ENCODE measurements at regions not wholly inside any gene's neighbourhood (a gene's known extent, or its start where the extent isn't known, plus 50 kb on each side); places are given as distances from the start of the nearest gene placed in this dataset.

GRCh38 chr5:114120166-114120565, 241.7 kb upstream of the KCNN2 start:
- no peak for ATAC-seq
- Histone ChIP-seq H3K27ac (ENCODE audit: low read length) (no peak overlapping the region), H3K9me3 (ENCODE audit: control insufficient read depth, insufficient read depth, low read depth, low read length) (no peaks in the 10 kb centered on the region), H3K27me3 (ENCODE audit: control insufficient read depth, insufficient read depth, low read length) (no peaks in the 10 kb centered on the region), H3K36me3 (ENCODE audit: control insufficient read depth, insufficient read depth, low read length) (no peaks in the 10 kb centered on the region), H3K4me3 (ENCODE audit: low read depth in 2 of 2, low read length in 2 of 2) (no peak overlapping the region), H3K4me1 (ENCODE audit: control insufficient read depth, insufficient read depth, low read length) (no peaks in the 10 kb centered on the region; the same call in 1 of the 2 replicates)
- intact Hi-C loops (cut with micrococcal nuclease; ENCODE audit: unreplicated experiment) = no loop called here
- POLR2A ChIA-PET = no interaction called here
- no peak for DNase-seq (ENCODE audit: low read depth, low spot score)
- in situ Hi-C loops (cut with HindIII; ENCODE audit: low pct_unique_long_range_greater_than_20kb, low sequenced_read_pairs) = no loop called here
- no TSS peak for BruUV-seq (replicated peaks)
- TF ChIP-seq SIN3A (IDR thresholded peaks at IDR 0.05; ENCODE audit: borderline replicate concordance, insufficient read depth, low read depth, low read length) (no peak), CTCF (IDR thresholded peaks at IDR 0.05) (no peak), POLR2AphosphoS5 (IDR thresholded peaks at IDR 0.05; ENCODE audit: low read depth, low read length) (no peak), TCF7L2 (IDR thresholded peaks at IDR 0.05; ENCODE audit: low read depth, low read length) (no peak)
- TF ChIP-seq, protein P1, sequence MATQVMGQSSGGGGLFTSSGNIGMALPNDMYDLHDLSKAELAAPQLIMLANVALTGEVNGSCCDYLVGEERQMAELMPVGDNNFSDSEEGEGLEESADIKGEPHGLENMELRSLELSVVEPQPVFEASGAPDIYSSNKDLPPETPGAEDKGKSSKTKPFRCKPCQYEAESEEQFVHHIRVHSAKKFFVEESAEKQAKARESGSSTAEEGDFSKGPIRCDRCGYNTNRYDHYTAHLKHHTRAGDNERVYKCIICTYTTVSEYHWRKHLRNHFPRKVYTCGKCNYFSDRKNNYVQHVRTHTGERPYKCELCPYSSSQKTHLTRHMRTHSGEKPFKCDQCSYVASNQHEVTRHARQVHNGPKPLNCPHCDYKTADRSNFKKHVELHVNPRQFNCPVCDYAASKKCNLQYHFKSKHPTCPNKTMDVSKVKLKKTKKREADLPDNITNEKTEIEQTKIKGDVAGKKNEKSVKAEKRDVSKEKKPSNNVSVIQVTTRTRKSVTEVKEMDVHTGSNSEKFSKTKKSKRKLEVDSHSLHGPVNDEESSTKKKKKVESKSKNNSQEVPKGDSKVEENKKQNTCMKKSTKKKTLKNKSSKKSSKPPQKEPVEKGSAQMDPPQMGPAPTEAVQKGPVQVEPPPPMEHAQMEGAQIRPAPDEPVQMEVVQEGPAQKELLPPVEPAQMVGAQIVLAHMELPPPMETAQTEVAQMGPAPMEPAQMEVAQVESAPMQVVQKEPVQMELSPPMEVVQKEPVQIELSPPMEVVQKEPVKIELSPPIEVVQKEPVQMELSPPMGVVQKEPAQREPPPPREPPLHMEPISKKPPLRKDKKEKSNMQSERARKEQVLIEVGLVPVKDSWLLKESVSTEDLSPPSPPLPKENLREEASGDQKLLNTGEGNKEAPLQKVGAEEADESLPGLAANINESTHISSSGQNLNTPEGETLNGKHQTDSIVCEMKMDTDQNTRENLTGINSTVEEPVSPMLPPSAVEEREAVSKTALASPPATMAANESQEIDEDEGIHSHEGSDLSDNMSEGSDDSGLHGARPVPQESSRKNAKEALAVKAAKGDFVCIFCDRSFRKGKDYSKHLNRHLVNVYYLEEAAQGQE (IDR thresholded peaks at IDR 0.05; ENCODE audit: insufficient read depth in 1 of 2, low read depth in 2 of 2, low read length in 1 of 2) = no peak
- CTCF ChIA-PET = no interaction called here

DNA sequence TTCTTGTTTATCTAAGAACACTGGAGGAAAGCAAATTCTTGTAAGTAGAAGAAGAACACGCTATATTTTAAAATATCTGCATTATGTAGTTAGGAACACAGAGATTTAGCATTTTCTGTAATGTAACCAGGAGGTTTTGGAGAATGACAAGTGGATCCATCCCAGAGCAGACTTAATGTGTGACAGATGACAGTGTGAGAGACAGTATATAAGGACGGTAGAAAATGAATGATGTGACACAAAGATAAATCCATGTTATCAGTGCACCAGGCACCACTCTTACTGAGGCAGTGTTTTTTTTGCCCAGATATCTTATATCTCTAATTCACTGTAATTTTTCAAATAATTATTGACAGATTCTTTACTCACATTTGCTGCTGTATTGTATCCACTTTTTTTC, 239.0 kb upstream of the KCNN2 start:
- Histone ChIP-seq H3K4me1 (ENCODE audit: control insufficient read depth, insufficient read depth, low read length) (no peaks in the 10 kb centered on the region), H3K27ac (ENCODE audit: low read length) (no peak overlapping the region), H3K27me3 (ENCODE audit: control insufficient read depth, insufficient read depth, low read length) (no peaks in the 10 kb centered on the region), H3K4me3 (ENCODE audit: low read depth in 2 of 2, low read length in 2 of 2) (no peak overlapping the region), H3K36me3 (ENCODE audit: control insufficient read depth, insufficient read depth, low read length) (no peaks in the 10 kb centered on the region), H3K9me3 (ENCODE audit: control insufficient read depth, insufficient read depth, low read depth, low read length) (no peaks in the 10 kb centered on the region)
- no TSS peak for BruUV-seq (replicated peaks)
- intact Hi-C loops (cut with micrococcal nuclease; ENCODE audit: unreplicated experiment) (no loop called here), in situ Hi-C loops (cut with HindIII; ENCODE audit: low pct_unique_long_range_greater_than_20kb, low sequenced_read_pairs) (no loop called here)
- ATAC-seq (no peak), DNase-seq (ENCODE audit: low read depth, low spot score) (no peak)
- ChIA-PET CTCF (no interaction called here), POLR2A (no interaction called here)
- TF ChIP-seq CTCF (IDR thresholded peaks at IDR 0.05) = no peak
- TF ChIP-seq, protein P1 (IDR thresholded peaks at IDR 0.05; ENCODE audit: insufficient read depth in 1 of 2, low read depth in 2 of 2, low read length in 1 of 2) = no peak
- no peak for TF ChIP-seq SIN3A (IDR thresholded peaks at IDR 0.05; ENCODE audit: borderline replicate concordance, insufficient read depth, low read depth, low read length)
- TF ChIP-seq POLR2AphosphoS5 (IDR thresholded peaks at IDR 0.05; ENCODE audit: low read depth, low read length) = no peak
- TF ChIP-seq TCF7L2 (IDR thresholded peaks at IDR 0.05; ENCODE audit: low read depth, low read length) = no peak

Data from Panc1 (cell line).